Endothelial cell of umbilical vein (primary cell): ENCODE measurements at regions not wholly inside any gene's neighbourhood (a gene's known extent, or its start where the extent isn't known, plus 50 kb on each side); places are given as distances from the start of the nearest gene placed in this dataset.

ENCODE experiments used
- BruUV-seq: library from RNA; stranded (reverse); fragments of 400-500 nt; replicated peaks from 2 replicates; lab custom pipeline; 2021; lab: Mats Ljungman, UMichigan
- CTCF ChIA-PET: fragments of 300-600, 350-600 bp; sonication (Branson Sonifier 250); formaldehyde crosslinking; loops from one replicate; lab custom pipeline; 2021; ENCODE audit warnings: antibody characterized with exemption, inconsistent platforms; lab: Charles Lee
- POLR2A ChIA-PET: fragments of 300-600, 350-600 bp; sonication (Branson Sonifier 250); formaldehyde crosslinking; loops from one replicate; lab custom pipeline; 2021; ENCODE audit warnings: antibody characterized with exemption, inconsistent platforms; lab: Charles Lee
- DNase-seq: peaks from one replicate; pipeline ENCODE4 v3.0.0-alpha.2; 2011; ENCODE audit warnings: low read depth, low spot score
- FAIRE-seq: peaks from 2 replicates; lab custom pipeline; 2011; peaks lifted over from hg19 to GRCh38; lab: Jason Lieb, UNC
- H2AFZ ChIP-seq: 2 replicates; pipeline ENCODE4 v1.6.0; 2012; ENCODE audit warnings: low read depth, low read length, control low read depth, inconsistent platforms
- H3K27ac ChIP-seq: 2 replicates; pipeline ENCODE4 v1.5.1; 2011; ENCODE audit warnings: low read depth, mild to moderate bottlenecking, control low read depth, low read length, moderate library complexity; ENCODE audit not compliant: insufficient read depth
- H3K27me3 ChIP-seq, 2 experiments: 2 replicates each; pipeline versions ENCODE4 v1.6.0 to v1.6.1; 2011; ENCODE audit warnings: low read length in 2 of 2, mixed read lengths in 1 of 2; ENCODE audit not compliant: control insufficient read depth in 2 of 2, insufficient read depth in 2 of 2
- H3K36me3 ChIP-seq, 2 experiments: 2 replicates in 1 of 2; 3 replicates in 1 of 2; pipeline ENCODE4 v1.5.1; 2011; ENCODE audit warnings: low read length in 2 of 2, mild to moderate bottlenecking in 1 of 2, moderate library complexity in 1 of 2; ENCODE audit not compliant: control insufficient read depth in 2 of 2, insufficient read depth in 2 of 2; ENCODE audit errors: extremely low read depth in 1 of 2
- H3K4me1 ChIP-seq: 3 replicates; pipeline ENCODE4 v1.5.1; 2011; ENCODE audit warnings: mild to moderate bottlenecking, low read length; ENCODE audit not compliant: control insufficient read depth, insufficient read depth; ENCODE audit errors: extremely low read depth
- H3K4me2 ChIP-seq: 2 replicates; pipeline ENCODE4 v1.6.1; 2011; ENCODE audit warnings: low read length, control low read depth, mixed read lengths; ENCODE audit not compliant: insufficient read depth
- H3K4me3 ChIP-seq, 3 experiments: fragments of 200-600 bp in 1 of 3; sonication (generic), shearing (Covaris generic) in 1 of 3; replicated peaks in 1 of 3; 2 replicates each; pipeline ENCODE4 v1.5.1; 2011 to 2016; ENCODE audit warnings: control low read depth in 3 of 3, low read length in 3 of 3, mild to moderate bottlenecking in 2 of 3, inconsistent platforms in 1 of 3, low read depth in 1 of 3, moderate library complexity in 1 of 3; ENCODE audit not compliant: insufficient read depth in 1 of 3
- H3K79me2 ChIP-seq: 2 replicates; pipeline ENCODE4 v1.6.0; 2012; ENCODE audit warnings: low read length, inconsistent platforms; ENCODE audit not compliant: control insufficient read depth, insufficient read depth
- H3K9ac ChIP-seq: replicated peaks from 2 replicates; pipeline ENCODE3; 2011; ENCODE audit warnings: low read length, control low read depth; ENCODE audit not compliant: insufficient read depth; ENCODE audit errors: extremely low read depth
- H3K9me1 ChIP-seq: replicated peaks from 3 replicates; pipeline ENCODE4 v1.6.0; 2011; ENCODE audit warnings: mild to moderate bottlenecking, low read length; ENCODE audit not compliant: control insufficient read depth, insufficient read depth; ENCODE audit errors: extremely low read depth
- H3K9me3 ChIP-seq: replicated peaks from 2 replicates; pipeline ENCODE4 v1.5.1; 2012; ENCODE audit warnings: low read length, inconsistent platforms; ENCODE audit not compliant: control insufficient read depth, insufficient read depth
- H4K20me1 ChIP-seq: replicated peaks from 2 replicates; pipeline ENCODE3; 2011; ENCODE audit warnings: mild to moderate bottlenecking, low read length; ENCODE audit not compliant: control insufficient read depth, insufficient read depth; ENCODE audit errors: extremely low read depth
- EZH2 ChIP-seq: IDR thresholded peaks from 2 replicates; pipeline ENCODE4 v1.6.1; 2012; ENCODE audit warnings: borderline replicate concordance, low read depth, mild to moderate bottlenecking, moderate library complexity, low read length, inconsistent platforms; ENCODE audit not compliant: severe bottlenecking
- FOS ChIP-seq: IDR thresholded peaks from 2 replicates; pipeline ENCODE4 v1.6.1; 2011; ENCODE audit warnings: mild to moderate bottlenecking, low read length, moderate library complexity, borderline replicate concordance; ENCODE audit not compliant: insufficient read depth
- GATA2 ChIP-seq: IDR thresholded peaks from 2 replicates; pipeline ENCODE4 v1.7.0; 2011; ENCODE audit warnings: low read depth, mild to moderate bottlenecking, moderate library complexity, mixed read lengths, low read length; ENCODE audit not compliant: insufficient read length, insufficient read depth
- JUN ChIP-seq: IDR thresholded peaks from 2 replicates; pipeline ENCODE4 v1.6.1; 2011; ENCODE audit warnings: borderline replicate concordance, low read depth; ENCODE audit not compliant: insufficient read length, insufficient read depth
- MYC ChIP-seq: IDR thresholded peaks from one replicate; pipeline ENCODE4 v1.6.1; 2011; ENCODE audit warnings: mild to moderate bottlenecking, low read depth, low read length
- POLR2A ChIP-seq: IDR thresholded peaks from 2 replicates; pipeline ENCODE4 v1.6.1; 2012; ENCODE audit warnings: low read depth, mild to moderate bottlenecking, control low read depth, low read length
- dilution Hi-C: fragments of 300-500 bp; cut with MboI; formaldehyde crosslinking; loops from one replicate; pipeline ENCODE4 v1.15.0; 2019; ENCODE audit warnings: low sequenced_read_pairs; ENCODE audit not compliant: extremely low pct_ligation_motif_present
- intact Hi-C: fragments of 100-400 bp; cut with micrococcal nuclease; formaldehyde crosslinking; loops from one replicate; pipeline ENCODE4 v1.10.0; 2022
- TF ChIP-seq, protein P1 (sequence below), 2 donors: IDR thresholded peaks; 1 replicate in 1 of 2; 2 replicates in 1 of 2; pipeline ENCODE4 v1.5.1; 2011; ENCODE audit warnings: low read length in 2 of 2, mild to moderate bottlenecking in 2 of 2, moderate library complexity in 2 of 2, control low read depth in 1 of 2, inconsistent platforms in 1 of 2, low read depth in 1 of 2; ENCODE audit not compliant: insufficient read depth in 1 of 2; ENCODE audit errors: extremely low read depth in 1 of 2
- TF ChIP-seq, protein P2 (sequence below): IDR thresholded peaks from 2 replicates; pipeline ENCODE4 v1.6.1; 2011; ENCODE audit not compliant: insufficient read depth, insufficient read length

GRCh38 chr13:44089452-44089851, 209.7 kb downstream of the LACC1 start:
- Histone ChIP-seq H3K4me1 (no peaks in the 10 kb centered on the region), H2AFZ (no peak overlapping the region), H3K9me3 (no peaks in the 10 kb centered on the region), H3K4me2 (no peak overlapping the region), H4K20me1 (no peaks in the 10 kb centered on the region), H3K79me2 (no peaks in the 10 kb centered on the region), H3K9me1 (no peaks in the 10 kb centered on the region), H3K4me3 (no peak overlapping the region), H3K27me3 (peaks cover 0 to 10% of the 10 kb centered on the region in 2 experiments), H3K36me3 (no peaks in the 10 kb centered on the region), H3K27ac (no peak overlapping the region), H3K9ac (no peak overlapping the region)
- FAIRE-seq (no peak), DNase-seq (no peak)
- ChIA-PET POLR2A (no interaction called here), CTCF (no interaction called here)
- dilution Hi-C loops: no loop called here
- TF ChIP-seq, protein P1, sequence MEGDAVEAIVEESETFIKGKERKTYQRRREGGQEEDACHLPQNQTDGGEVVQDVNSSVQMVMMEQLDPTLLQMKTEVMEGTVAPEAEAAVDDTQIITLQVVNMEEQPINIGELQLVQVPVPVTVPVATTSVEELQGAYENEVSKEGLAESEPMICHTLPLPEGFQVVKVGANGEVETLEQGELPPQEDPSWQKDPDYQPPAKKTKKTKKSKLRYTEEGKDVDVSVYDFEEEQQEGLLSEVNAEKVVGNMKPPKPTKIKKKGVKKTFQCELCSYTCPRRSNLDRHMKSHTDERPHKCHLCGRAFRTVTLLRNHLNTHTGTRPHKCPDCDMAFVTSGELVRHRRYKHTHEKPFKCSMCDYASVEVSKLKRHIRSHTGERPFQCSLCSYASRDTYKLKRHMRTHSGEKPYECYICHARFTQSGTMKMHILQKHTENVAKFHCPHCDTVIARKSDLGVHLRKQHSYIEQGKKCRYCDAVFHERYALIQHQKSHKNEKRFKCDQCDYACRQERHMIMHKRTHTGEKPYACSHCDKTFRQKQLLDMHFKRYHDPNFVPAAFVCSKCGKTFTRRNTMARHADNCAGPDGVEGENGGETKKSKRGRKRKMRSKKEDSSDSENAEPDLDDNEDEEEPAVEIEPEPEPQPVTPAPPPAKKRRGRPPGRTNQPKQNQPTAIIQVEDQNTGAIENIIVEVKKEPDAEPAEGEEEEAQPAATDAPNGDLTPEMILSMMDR (IDR thresholded peaks at IDR 0.05; ENCODE audit: extremely low read depth in 1 of 2, insufficient read depth in 1 of 2, low read depth in 1 of 2, low read length in 2 of 2): no peak
- TF ChIP-seq FOS (no peak), EZH2 (no peak), JUN (no peak), GATA2 (no peak), MYC (no peak), POLR2A (no peak)
- TF ChIP-seq, protein P2, sequence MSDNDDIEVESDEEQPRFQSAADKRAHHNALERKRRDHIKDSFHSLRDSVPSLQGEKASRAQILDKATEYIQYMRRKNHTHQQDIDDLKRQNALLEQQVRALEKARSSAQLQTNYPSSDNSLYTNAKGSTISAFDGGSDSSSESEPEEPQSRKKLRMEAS: no peak
- BruUV-seq: no TSS peak
- intact Hi-C loops: no loop called here
